ENCODE measurements at regions not wholly inside any gene's neighbourhood (a gene's known extent, or its start where the extent isn't known, plus 50 kb on each side); places are given as distances from the start of the nearest gene placed in this dataset.
A peak's percentile ranks its signal among the peaks of the same experiment; 100 is the strongest.

- Mint-ChIP-seq H3K9me3 (peaks cover 12% of the 10 kb centered on the region), H3K27ac (no peak overlapping the region), H3K4me1 (ENCODE audit: low read depth) (peaks cover 13% of the 10 kb centered on the region), H3K4me3 (no peak overlapping the region), H3K27me3 (no peaks in the 10 kb centered on the region), H3K36me3 (ENCODE audit: low read depth) (no peaks in the 10 kb centered on the region)
- intact Hi-C loops (cut with micrococcal nuclease): no loop called here
Observed at GRCh38 chr1:87219626-87220025, 109.1 kb upstream of the LMO4 start.

- H3K27ac Mint-ChIP-seq: no peak overlapping the region
- H3K4me1 Mint-ChIP-seq (ENCODE audit: low read depth): peaks cover 17% of the 10 kb centered on the region
- no peaks in the 10 kb centered on the region for H3K27me3 Mint-ChIP-seq
- H3K4me3 Mint-ChIP-seq: no peak overlapping the region
- peaks cover 4% of the 10 kb centered on the region for H3K9me3 Mint-ChIP-seq
- no peaks in the 10 kb centered on the region for H3K36me3 Mint-ChIP-seq (ENCODE audit: low read depth)
- intact Hi-C loops (cut with micrococcal nuclease): no loop called here
Observed at GRCh38 chr1:87220993-87221392, 107.7 kb upstream of the LMO4 start.

GRCh38 chr1:87224201-87224600 is 104.5 kb upstream of the LMO4 start:
- H3K4me1 Mint-ChIP-seq (ENCODE audit: low read depth): peaks cover 20% of the 10 kb centered on the region
- peaks cover 18% of the 10 kb centered on the region for H3K27me3 Mint-ChIP-seq
- no peak overlapping the region for H3K4me3 Mint-ChIP-seq
- H3K36me3 Mint-ChIP-seq (ENCODE audit: low read depth): no peaks in the 10 kb centered on the region
- intact Hi-C loops (cut with micrococcal nuclease): no loop called here
- no peak overlapping the region for H3K27ac Mint-ChIP-seq
- no peaks in the 10 kb centered on the region for H3K9me3 Mint-ChIP-seq

GRCh38 chr1:87225171-87225570 is 103.5 kb upstream of the LMO4 start:
- no peaks in the 10 kb centered on the region for H3K9me3 Mint-ChIP-seq
- no peak overlapping the region for H3K27ac Mint-ChIP-seq
- H3K4me1 Mint-ChIP-seq (ENCODE audit: low read depth): peaks cover 11% of the 10 kb centered on the region
- H3K4me3 Mint-ChIP-seq: no peak overlapping the region
- H3K27me3 Mint-ChIP-seq: peaks cover 18% of the 10 kb centered on the region
- no peaks in the 10 kb centered on the region for H3K36me3 Mint-ChIP-seq (ENCODE audit: low read depth)
- intact Hi-C loops (cut with micrococcal nuclease): no loop called here

- Mint-ChIP-seq H3K36me3 (ENCODE audit: low read depth) (no peaks in the 10 kb centered on the region), H3K9me3 (no peaks in the 10 kb centered on the region), H3K27me3 (peaks cover 18% of the 10 kb centered on the region), H3K4me3 (no peak overlapping the region), H3K27ac (peak overlapping the region; percentile 26), H3K4me1 (ENCODE audit: low read depth) (peaks cover 11% of the 10 kb centered on the region)
- intact Hi-C loops (cut with micrococcal nuclease): no loop called here
Observed at GRCh38 chr1:87226341-87226760, 102.3 kb upstream of the LMO4 start.

GRCh38 chr1:87227651-87228050 is 101.0 kb upstream of the LMO4 start:
- intact Hi-C loops (cut with micrococcal nuclease): no loop called here
- peaks cover 11% of the 10 kb centered on the region for H3K4me1 Mint-ChIP-seq (ENCODE audit: low read depth)
- H3K27ac Mint-ChIP-seq: no peak overlapping the region
- peaks cover 18% of the 10 kb centered on the region for H3K27me3 Mint-ChIP-seq
- H3K36me3 Mint-ChIP-seq (ENCODE audit: low read depth): no peaks in the 10 kb centered on the region
- no peak overlapping the region for H3K4me3 Mint-ChIP-seq
- H3K9me3 Mint-ChIP-seq: no peaks in the 10 kb centered on the region

- Mint-ChIP-seq H3K4me3 (no peak overlapping the region), H3K27ac (no peak overlapping the region), H3K36me3 (ENCODE audit: low read depth) (no peaks in the 10 kb centered on the region), H3K9me3 (no peaks in the 10 kb centered on the region), H3K4me1 (ENCODE audit: low read depth) (peaks cover 11% of the 10 kb centered on the region), H3K27me3 (peaks cover 28% of the 10 kb centered on the region)
- intact Hi-C loops (cut with micrococcal nuclease): no loop called here
Observed at GRCh38 chr1:87230501-87230900, 98.2 kb upstream of the LMO4 start.

GRCh38 chr1:87231703-87232367 is 96.8 kb upstream of the LMO4 start:
- H3K27me3 Mint-ChIP-seq: peaks cover 27% of the 10 kb centered on the region
- no peaks in the 10 kb centered on the region for H3K4me1 Mint-ChIP-seq (ENCODE audit: low read depth)
- no peaks in the 10 kb centered on the region for H3K36me3 Mint-ChIP-seq (ENCODE audit: low read depth)
- H3K9me3 Mint-ChIP-seq: no peaks in the 10 kb centered on the region
- no peak overlapping the region for H3K4me3 Mint-ChIP-seq
- intact Hi-C loops (cut with micrococcal nuclease): no loop called here
- no peak overlapping the region for H3K27ac Mint-ChIP-seq

- Mint-ChIP-seq H3K27me3 (peaks cover 18% of the 10 kb centered on the region), H3K27ac (no peak overlapping the region), H3K36me3 (ENCODE audit: low read depth) (no peaks in the 10 kb centered on the region), H3K9me3 (no peaks in the 10 kb centered on the region), H3K4me3 (no peak overlapping the region), H3K4me1 (ENCODE audit: low read depth) (no peaks in the 10 kb centered on the region)
- intact Hi-C loops (cut with micrococcal nuclease): no loop called here
Observed at GRCh38 chr1:87236585-87236984, 92.1 kb upstream of the LMO4 start.

- Mint-ChIP-seq H3K27ac (no peak overlapping the region), H3K36me3 (ENCODE audit: low read depth) (no peaks in the 10 kb centered on the region), H3K4me1 (ENCODE audit: low read depth) (no peaks in the 10 kb centered on the region), H3K4me3 (no peak overlapping the region), H3K9me3 (no peaks in the 10 kb centered on the region), H3K27me3 (peaks cover 11% of the 10 kb centered on the region)
- intact Hi-C loops (cut with micrococcal nuclease): no loop called here
Observed at GRCh38 chr1:87239997-87240605, 88.6 kb upstream of the LMO4 start.

- no peak overlapping the region for H3K4me3 Mint-ChIP-seq
- peaks cover 8% of the 10 kb centered on the region for H3K27me3 Mint-ChIP-seq
- no peaks in the 10 kb centered on the region for H3K36me3 Mint-ChIP-seq (ENCODE audit: low read depth)
- no peak overlapping the region for H3K27ac Mint-ChIP-seq
- no peaks in the 10 kb centered on the region for H3K4me1 Mint-ChIP-seq (ENCODE audit: low read depth)
- no peaks in the 10 kb centered on the region for H3K9me3 Mint-ChIP-seq
- intact Hi-C loops (cut with micrococcal nuclease): no loop called here
Observed at GRCh38 chr1:87240661-87241285, 87.9 kb upstream of the LMO4 start.

GRCh38 chr1:87242445-87243185 is 86.1 kb upstream of the LMO4 start:
- no peak overlapping the region for H3K27ac Mint-ChIP-seq
- no peak overlapping the region for H3K4me3 Mint-ChIP-seq
- H3K9me3 Mint-ChIP-seq: peaks cover 5% of the 10 kb centered on the region
- intact Hi-C loops (cut with micrococcal nuclease): no loop called here
- no peaks in the 10 kb centered on the region for H3K4me1 Mint-ChIP-seq (ENCODE audit: low read depth)
- peaks cover 5% of the 10 kb centered on the region for H3K27me3 Mint-ChIP-seq
- no peaks in the 10 kb centered on the region for H3K36me3 Mint-ChIP-seq (ENCODE audit: low read depth)

GRCh38 chr1:87243573-87243972 is 85.1 kb upstream of the LMO4 start:
- Mint-ChIP-seq H3K9me3 (peaks cover 12% of the 10 kb centered on the region), H3K36me3 (ENCODE audit: low read depth) (no peaks in the 10 kb centered on the region), H3K27me3 (no peaks in the 10 kb centered on the region), H3K4me1 (ENCODE audit: low read depth) (no peaks in the 10 kb centered on the region), H3K4me3 (no peak overlapping the region), H3K27ac (no peak overlapping the region)
- intact Hi-C loops (cut with micrococcal nuclease): no loop called here

GRCh38 chr1:87246436-87246835 is 82.2 kb upstream of the LMO4 start:
- Mint-ChIP-seq H3K27ac (no peak overlapping the region), H3K36me3 (ENCODE audit: low read depth) (no peaks in the 10 kb centered on the region), H3K4me1 (ENCODE audit: low read depth) (peaks cover 13% of the 10 kb centered on the region), H3K9me3 (peaks cover 12% of the 10 kb centered on the region), H3K4me3 (no peak overlapping the region), H3K27me3 (no peaks in the 10 kb centered on the region)
- intact Hi-C loops (cut with micrococcal nuclease): no loop called here
